Keratinocyte (primary cell): ENCODE measurements at regions not wholly inside any gene's neighbourhood (a gene's known extent, or its start where the extent isn't known, plus 50 kb on each side); places are given as distances from the start of the nearest gene placed in this dataset.

Experiments
- DNase-seq: peaks from one replicate; pipeline ENCODE4 v3.0.0-alpha.2; 2011; ENCODE audit warnings: low read depth, missing footprints, low spot score
- FAIRE-seq: peaks from 2 replicates; lab custom pipeline; 2011; peaks lifted over from hg19 to GRCh38; lab: Jason Lieb, UNC
- H2AFZ ChIP-seq: 2 replicates; pipeline ENCODE4 v1.6.0; 2012; ENCODE audit warnings: low read length, control low read depth, inconsistent platforms; ENCODE audit not compliant: control insufficient read depth
- H3K27ac ChIP-seq: 2 replicates; pipeline ENCODE4 v1.5.1; 2011; ENCODE audit warnings: low read length; ENCODE audit not compliant: control insufficient read depth, insufficient read depth
- H3K27me3 ChIP-seq: 3 replicates; pipeline ENCODE4 v1.6.0; 2011; ENCODE audit warnings: low read length; ENCODE audit not compliant: control insufficient read depth, insufficient read depth; ENCODE audit errors: extremely low read depth
- H3K36me3 ChIP-seq, 2 experiments: 2 replicates in 1 of 2; 3 replicates in 1 of 2; pipeline ENCODE4 v1.5.1; 2011; ENCODE audit warnings: low read length in 2 of 2, mild to moderate bottlenecking in 1 of 2; ENCODE audit not compliant: control insufficient read depth in 2 of 2, insufficient read depth in 2 of 2; ENCODE audit errors: extremely low read depth in 1 of 2
- H3K4me1 ChIP-seq: 3 replicates; pipeline ENCODE4 v1.5.1; 2011; ENCODE audit warnings: low read length; ENCODE audit not compliant: control insufficient read depth, insufficient read depth; ENCODE audit errors: extremely low read depth
- H3K4me2 ChIP-seq: 3 replicates; pipeline ENCODE4 v1.6.0; 2011; ENCODE audit warnings: low read depth, low read length; ENCODE audit not compliant: control insufficient read depth, insufficient read depth; ENCODE audit errors: extremely low read depth
- H3K4me3 ChIP-seq, 3 experiments: fragments of 200-600 bp in 1 of 3; sonication (generic) in 1 of 3; 2 replicates in 2 of 3; 3 replicates in 1 of 3; pipeline ENCODE4 v1.5.1; 2011 to 2016; ENCODE audit warnings: low read length in 3 of 3, mild to moderate bottlenecking in 3 of 3, control low read depth in 2 of 3, inconsistent platforms in 1 of 3, low read depth in 1 of 3, mixed read lengths in 1 of 3, mixed run types in 1 of 3, moderate library complexity in 1 of 3; ENCODE audit not compliant: control insufficient read depth in 2 of 3, insufficient read depth in 2 of 3; ENCODE audit errors: extremely low read depth in 1 of 3
- H3K79me2 ChIP-seq: 2 replicates; pipeline ENCODE4 v1.6.0; 2012; ENCODE audit warnings: low read length; ENCODE audit not compliant: control insufficient read depth, insufficient read depth
- H3K9ac ChIP-seq: 3 replicates; pipeline ENCODE4 v1.6.0; 2011; ENCODE audit warnings: low read length; ENCODE audit not compliant: control insufficient read depth, insufficient read depth; ENCODE audit errors: extremely low read depth
- H3K9me1 ChIP-seq: 3 replicates; pipeline ENCODE4 v1.6.0; 2011; ENCODE audit warnings: low read length; ENCODE audit not compliant: control insufficient read depth, insufficient read depth; ENCODE audit errors: extremely low read depth
- H3K9me3 ChIP-seq: 2 replicates; pipeline ENCODE4 v1.5.1; 2012; ENCODE audit warnings: low read depth, low read length; ENCODE audit not compliant: control insufficient read depth
- H4K20me1 ChIP-seq: 3 replicates; pipeline ENCODE4 v1.6.0; 2011; ENCODE audit warnings: low read length; ENCODE audit not compliant: control insufficient read depth, insufficient read depth; ENCODE audit errors: extremely low read depth
- CTCF ChIP-seq, 3 experiments: IDR thresholded peaks in 1 of 3; conservative IDR thresholded peaks in 1 of 3; optimal IDR thresholded peaks in 1 of 3; 2 replicates in 2 of 3; 3 replicates in 1 of 3; pipeline versions ENCODE3 to v1.5.1; 2011; ENCODE audit warnings: low read length in 3 of 3, mild to moderate bottlenecking in 3 of 3, moderate library complexity in 2 of 3, control low read depth in 1 of 3, inconsistent platforms in 1 of 3; ENCODE audit not compliant: insufficient read depth in 2 of 3; ENCODE audit errors: extremely low read depth in 1 of 3
- EZH2 ChIP-seq: IDR thresholded peaks from one replicate; pipeline ENCODE4 v1.6.1; 2012; ENCODE audit warnings: inconsistent platforms, mild to moderate bottlenecking, low read length, moderate library complexity
- dilution Hi-C: fragments of 300-500 bp; cut with MboI; formaldehyde crosslinking; loops from one replicate; pipeline ENCODE4 v1.7.0; 2020; ENCODE audit warnings: low sequenced_read_pairs; ENCODE audit not compliant: extremely low pct_ligation_motif_present

- TF ChIP-seq CTCF (optimal IDR thresholded peaks at IDR 0.05 in 1 of 3, IDR thresholded peaks at IDR 0.05 in 1 of 3, conservative IDR thresholded peaks at IDR 0.05 in 1 of 3; ENCODE audit: extremely low read depth in 1 of 3, insufficient read depth in 2 of 3, low read length in 3 of 3) (no peak), EZH2 (no peak)
- Histone ChIP-seq H2AFZ (no peak overlapping the region), H3K79me2 (no peaks in the 10 kb centered on the region), H3K4me3 (no peak overlapping the region), H3K36me3 (no peaks in the 10 kb centered on the region), H4K20me1 (no peaks in the 10 kb centered on the region), H3K27me3 (no peaks in the 10 kb centered on the region), H3K4me1 (no peaks in the 10 kb centered on the region), H3K27ac (no peak overlapping the region), H3K9me1 (no peaks in the 10 kb centered on the region), H3K9me3 (no peaks in the 10 kb centered on the region), H3K4me2 (no peak overlapping the region), H3K9ac (no peak overlapping the region)
- DNase-seq (no peak), FAIRE-seq (no peak)
- dilution Hi-C loops, result no loop called here
These were observed 631.1 kb upstream of the CFAP20DC start for GRCh38 chr3:59680919-59681318.

- no peak overlapping the region for H3K4me3 ChIP-seq
These were observed 628.2 kb upstream of the CFAP20DC start for GRCh38 chr3:59677747-59678702.

More at GRCh38 chr3:59677747-59678702, 628.2 kb upstream of the CFAP20DC start:
- Histone ChIP-seq H3K36me3 (no peaks in the 10 kb centered on the region), H3K4me1 (no peaks in the 10 kb centered on the region), H3K9me3 (no peaks in the 10 kb centered on the region), H2AFZ (no peak overlapping the region), H3K4me2 (no peak overlapping the region), H3K27me3 (no peaks in the 10 kb centered on the region), H4K20me1 (no peaks in the 10 kb centered on the region), H3K79me2 (no peaks in the 10 kb centered on the region), H3K9me1 (no peaks in the 10 kb centered on the region), H3K27ac (no peak overlapping the region), H3K9ac (no peak overlapping the region)
- DNase-seq, result no peak
- dilution Hi-C loops, result no loop called here
- no peak for FAIRE-seq
- TF ChIP-seq CTCF (optimal IDR thresholded peaks at IDR 0.05 in 1 of 3, IDR thresholded peaks at IDR 0.05 in 1 of 3, conservative IDR thresholded peaks at IDR 0.05 in 1 of 3; ENCODE audit: extremely low read depth in 1 of 3, insufficient read depth in 2 of 3, low read length in 3 of 3) (no peak), EZH2 (no peak)
